GM19438 (cell line): ENCODE measurements at regions not wholly inside any gene's neighbourhood (a gene's known extent, or its start where the extent isn't known, plus 50 kb on each side); places are given as distances from the start of the nearest gene placed in this dataset.
"Not testable (repeated sequence)": the region's sequence is repeated elsewhere in the genome, so short reads cannot be mapped to it uniquely, and the experiment has no call there.

Experiments
- ATAC-seq: cut with Tn5 transposase; IDR thresholded peaks from one replicate; pipeline ENCODE4 v1.9.1; 2021; ENCODE audit warnings: low read depth; ENCODE audit not compliant: unreplicated experiment

DNA sequence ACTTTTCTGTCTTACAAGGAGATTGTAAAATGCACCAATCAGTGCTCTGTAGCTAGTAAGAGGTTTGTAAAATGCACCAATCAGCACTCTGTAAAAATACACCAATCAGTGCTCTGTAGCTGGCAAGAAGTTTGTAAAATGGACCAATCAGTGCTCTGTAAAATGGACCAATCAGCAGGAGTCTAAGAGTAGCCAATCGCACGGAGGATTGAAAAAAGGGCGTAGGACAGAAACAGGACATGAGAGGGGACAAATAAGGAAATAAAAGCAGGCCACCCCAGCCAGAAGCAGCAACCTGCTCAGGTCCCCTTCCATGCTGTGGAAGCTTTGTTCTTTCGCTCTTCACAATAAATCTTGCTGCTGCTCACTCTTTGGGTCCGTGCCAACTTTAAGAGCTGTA lies 199.1 kb upstream of the TRPC7 start:
- ATAC-seq, result not testable (repeated sequence)

DNA sequence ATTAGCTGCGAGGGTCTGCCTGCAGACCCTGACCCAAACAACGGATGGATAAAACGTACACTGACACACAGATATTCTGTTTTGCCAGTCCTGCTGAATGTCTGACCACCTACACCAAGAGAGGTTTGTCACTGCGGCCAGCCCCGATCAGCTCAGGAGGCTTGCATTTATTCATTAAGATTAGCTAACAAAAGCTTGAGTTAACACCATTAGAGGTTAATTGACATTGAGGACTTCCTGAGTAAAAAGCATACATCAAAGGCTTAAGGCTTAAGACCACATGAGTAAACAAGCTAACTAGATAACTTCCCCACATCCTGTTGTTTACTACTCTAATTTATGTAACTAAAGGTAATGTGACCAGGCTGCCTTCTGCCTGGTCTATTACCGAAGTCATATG lies 198.1 kb upstream of the TRPC7 start:
- no peak for ATAC-seq

DNA sequence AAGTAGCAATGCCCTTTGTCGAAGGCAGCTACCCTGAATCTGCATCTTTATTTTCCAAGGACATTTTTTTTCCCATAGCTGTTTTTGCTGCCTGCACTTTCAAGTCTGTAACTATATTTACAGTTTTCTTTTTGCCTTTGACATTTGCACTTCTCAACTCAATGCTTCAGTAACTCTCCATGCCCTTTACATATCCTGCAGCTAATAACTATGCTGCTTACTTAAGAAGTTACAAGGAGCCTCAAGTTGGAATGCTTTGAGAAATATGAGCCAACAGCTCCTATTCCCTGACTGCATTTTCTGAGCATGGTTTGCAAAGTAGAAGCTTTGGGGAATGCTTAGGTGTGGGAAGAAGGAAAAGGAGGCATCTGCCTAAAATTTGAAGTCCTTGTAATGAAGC lies 194.8 kb upstream of the TRPC7 start:
- no peak for ATAC-seq

DNA sequence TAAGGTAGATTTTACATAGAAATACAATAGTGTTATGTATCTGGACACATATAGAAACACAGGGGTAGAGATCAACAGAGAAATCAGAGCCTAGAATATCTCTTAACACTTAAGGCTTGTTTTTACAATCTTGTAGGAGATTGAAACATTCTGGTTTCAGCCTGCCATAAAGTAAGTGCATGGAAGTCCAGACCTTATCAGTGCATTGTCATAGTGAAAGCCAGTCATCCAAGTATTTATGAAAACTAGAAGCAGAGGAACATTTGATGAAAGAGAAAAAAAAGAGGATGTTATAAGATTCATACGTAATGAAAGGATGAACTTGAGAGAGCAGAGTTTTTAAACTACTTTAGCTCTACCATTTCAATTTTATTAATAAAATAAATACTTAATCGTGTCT lies 194.3 kb upstream of the TRPC7 start:
- ATAC-seq, result no peak

DNA sequence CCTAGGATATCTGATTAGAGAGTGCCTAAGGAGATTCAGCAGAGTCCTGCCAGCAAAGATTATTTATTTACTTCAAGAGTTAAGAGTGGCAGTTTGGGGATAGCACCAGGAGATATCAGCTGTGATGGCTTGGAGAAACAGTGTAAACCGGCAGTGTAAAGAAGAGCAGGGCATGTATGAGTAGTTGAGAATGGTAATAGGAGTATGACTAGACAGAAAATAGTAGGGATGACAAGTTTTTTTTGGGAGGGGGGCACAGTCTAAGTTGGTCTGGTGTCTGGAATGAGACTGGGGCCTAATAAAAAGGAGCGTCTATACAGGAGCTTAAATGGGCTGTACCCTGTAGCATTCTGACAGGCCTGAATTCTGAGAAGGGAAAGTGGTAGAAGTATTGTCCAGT lies 181.8 kb upstream of the TRPC7 start:
- not testable (repeated sequence) for ATAC-seq

DNA sequence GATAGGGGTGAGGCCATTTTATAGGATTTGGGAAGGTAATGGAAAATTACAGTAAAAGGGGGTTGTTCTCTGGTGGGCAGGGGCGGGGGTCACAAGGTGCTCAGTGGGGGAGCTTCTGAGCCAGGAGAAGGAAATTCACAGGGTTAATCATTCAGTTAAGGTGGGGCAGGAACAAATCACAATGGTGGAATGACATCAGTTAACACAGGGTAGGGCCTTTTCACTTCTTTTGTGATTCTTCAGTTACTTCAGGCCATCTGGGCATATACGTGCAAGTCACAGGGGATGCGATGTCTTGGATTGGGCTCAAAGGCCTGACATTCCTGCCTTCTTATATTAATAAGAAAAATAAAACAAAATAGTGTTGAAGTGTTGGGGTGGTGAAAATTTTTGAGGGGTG lies 181.1 kb upstream of the TRPC7 start:
- ATAC-seq, result not testable (repeated sequence)

DNA sequence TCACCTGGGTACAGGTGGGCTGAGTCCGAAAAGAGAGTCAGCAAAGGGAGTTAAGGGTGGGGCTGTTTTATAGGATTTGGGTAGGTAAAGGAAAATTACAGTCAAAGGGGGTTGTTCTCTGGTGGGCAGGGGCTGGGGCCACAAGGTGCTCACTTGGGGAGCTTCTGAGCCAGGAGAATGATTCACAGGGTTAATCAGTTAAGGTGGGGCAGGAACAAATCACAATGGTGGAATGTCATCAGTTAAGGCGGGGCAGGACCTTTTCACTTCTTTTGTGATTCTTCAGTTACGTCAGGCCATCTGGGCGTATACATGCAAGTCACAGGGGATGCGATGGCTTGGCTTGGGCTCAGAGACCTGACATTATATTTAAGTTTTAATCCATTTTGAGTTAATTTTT lies 179.7 kb upstream of the TRPC7 start:
- ATAC-seq, result not testable (repeated sequence)

DNA sequence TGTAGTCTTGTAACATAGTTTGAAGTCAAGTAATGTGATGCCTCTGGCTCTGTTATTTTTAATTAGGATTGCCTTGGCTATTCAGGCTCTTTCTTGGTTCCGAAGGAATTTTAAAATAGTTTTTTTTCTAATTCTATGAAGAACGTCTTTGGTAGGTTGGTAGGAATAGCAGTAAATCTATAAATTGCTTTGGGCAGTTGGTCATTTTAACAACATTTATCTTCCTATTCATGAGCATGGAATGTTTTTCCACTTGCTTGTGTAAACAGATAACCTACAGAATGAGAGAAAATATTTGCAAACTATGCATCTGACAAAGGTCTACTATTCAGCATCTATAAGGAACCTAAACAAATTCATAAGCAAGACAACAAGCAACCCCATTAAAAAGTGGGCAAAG lies 173.2 kb upstream of the TRPC7 start:
- no peak for ATAC-seq

DNA sequence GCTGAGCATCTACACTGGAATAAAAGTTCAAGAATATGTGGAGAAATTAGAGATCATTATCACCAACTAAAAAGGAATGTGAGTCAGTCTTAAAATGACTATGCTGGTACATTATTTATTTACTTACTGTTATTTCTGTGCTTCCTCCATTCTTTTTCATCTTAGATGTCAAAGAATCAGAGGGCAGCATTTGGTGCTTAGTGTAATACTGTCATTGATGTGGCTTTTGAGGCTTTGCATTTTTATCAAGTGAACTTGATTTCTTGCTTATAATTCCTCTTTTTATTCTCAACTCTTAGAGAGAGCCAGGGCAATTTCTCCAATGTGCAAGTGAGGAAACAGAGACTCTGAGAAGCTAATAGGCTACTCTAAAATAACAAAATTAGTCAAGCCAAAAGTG lies 163.7 kb upstream of the TRPC7 start:
- ATAC-seq, result no peak

DNA sequence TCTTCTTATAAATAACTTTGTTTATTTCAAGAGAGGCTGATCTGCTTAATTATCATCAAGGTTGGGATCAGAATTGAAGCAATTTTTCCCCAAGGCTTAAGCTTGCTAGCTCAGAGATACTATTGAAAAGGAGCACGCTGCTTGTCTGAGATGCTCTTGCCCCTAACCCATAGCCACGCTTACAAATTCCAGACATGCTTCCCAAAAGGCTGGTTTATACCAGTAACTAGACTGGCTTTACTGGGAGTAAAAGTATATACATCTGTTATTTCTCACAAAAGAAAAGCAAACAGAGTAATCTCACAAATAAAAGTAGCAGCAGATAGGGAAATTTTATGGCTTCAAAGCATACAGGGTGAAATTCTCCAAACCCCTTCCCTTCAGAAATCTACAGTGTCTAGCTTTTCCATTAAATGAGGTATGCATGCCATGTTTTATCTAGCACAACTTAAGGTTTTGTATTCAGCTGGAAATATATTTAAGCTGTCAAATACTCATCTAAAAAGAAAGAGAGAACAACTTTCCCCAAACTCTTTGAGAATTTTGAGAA lies 163.2 kb upstream of the TRPC7 start:
- no peak for ATAC-seq

DNA sequence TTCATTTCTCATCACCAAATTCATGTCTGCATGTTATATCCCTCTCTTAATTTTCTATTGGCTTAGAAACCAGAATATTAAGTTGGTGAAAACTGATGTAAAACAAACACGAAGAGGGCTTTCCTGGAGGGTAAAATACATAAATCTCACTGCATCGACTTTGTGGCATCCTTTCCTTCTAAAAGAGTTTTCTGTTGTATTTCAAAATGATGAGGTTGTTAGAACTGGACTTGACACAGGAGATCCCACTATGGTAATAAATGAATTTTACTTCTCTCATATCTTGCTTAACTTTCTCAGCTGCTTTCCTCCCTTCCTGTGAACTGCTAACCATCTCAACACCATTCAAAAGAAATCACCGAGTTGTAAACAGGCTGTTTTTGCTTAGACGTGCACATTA lies 162.0 kb upstream of the TRPC7 start:
- no peak for ATAC-seq

DNA sequence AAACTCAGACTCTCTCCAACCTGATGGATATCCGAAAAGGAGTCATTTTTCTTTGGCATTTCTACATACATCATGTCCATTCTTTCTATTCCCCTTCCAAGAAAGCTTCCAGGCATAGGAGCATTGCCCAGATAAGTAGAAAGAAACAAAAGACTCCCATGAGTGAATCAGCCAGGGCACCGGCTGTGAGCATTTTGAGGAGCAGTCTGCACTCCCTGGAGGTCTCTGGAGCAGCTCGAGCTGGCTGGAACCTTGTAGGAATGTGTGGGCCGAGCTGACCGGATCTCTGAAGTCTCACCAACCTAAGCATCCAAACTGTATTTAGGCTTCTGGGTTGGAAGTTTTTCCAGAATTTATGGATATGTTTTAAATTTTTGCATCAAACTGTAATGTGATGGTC lies 161.4 kb upstream of the TRPC7 start:
- ATAC-seq, result no peak

DNA sequence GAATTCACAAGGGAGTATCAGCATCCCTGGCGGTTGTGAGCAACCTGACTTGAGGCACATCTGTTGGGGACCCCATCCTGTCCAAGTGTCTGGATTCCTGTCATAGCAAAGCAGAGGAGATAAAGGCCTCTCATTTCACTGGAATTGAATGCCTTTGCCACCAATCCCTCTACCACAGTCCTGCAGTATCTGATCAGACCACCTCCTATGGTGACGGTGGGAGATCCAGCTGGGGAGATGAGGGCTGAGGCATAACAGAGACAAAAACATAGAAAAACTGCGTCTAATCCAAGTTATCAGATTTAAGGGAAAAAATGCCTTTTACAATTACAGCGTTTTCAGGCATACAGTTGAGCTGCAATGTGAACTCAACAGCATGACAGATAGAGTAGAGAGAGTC lies 160.7 kb upstream of the TRPC7 start:
- no peak for ATAC-seq

DNA sequence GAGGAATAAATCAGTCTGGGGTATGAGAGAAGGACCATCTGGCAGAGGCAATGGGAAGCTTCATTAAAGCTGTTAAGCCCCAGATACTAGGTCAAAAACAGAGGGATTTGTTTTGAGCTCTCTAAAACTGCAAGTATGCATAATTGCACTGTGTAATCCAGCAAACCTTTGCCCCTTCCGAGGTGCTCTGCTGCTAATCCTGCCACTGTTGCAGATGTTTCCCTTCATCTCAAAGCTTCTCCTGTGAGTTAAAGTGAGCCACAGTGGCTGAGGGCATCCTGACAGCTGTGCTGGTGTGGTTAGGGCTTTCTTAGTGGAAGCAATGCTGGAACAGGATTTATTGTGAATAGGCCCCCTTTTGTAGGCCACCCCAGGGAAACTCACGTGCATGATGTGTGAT lies 160.3 kb upstream of the TRPC7 start:
- no peak for ATAC-seq

DNA sequence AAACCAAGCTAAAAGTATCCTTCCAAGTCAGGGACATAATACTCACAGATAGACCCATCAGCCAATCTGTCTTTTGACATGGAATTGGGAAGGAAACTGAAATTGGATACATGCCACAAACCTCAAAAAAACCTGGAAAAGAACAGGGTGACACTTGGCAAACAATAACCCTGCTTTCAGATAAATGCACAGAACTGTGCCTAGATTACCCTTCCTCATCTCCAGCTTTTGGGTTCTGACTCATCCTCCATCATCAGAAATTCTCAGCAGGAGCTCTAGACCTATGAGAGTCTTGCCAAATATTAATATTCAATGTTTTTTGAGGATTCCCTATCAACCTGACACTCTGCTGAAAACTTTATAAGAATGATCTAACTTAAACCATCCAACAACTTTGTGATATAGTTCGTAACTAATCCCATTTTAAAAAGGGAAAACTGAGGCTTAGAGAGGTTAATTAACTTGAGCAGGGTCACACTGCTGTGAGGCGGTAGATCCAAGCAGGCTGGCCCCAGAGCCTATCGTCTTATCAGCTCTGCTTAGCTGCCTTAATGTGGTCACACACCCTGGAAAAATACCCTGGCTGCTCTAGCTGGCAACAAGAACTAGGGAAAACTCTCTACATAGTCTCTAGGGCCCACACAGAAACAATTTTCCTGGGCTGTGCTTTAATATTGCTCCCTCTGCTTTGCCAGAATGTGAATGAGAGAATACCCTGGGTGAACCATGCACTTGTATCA lies 157.0 kb upstream of the TRPC7 start:
- ATAC-seq, result no peak

DNA sequence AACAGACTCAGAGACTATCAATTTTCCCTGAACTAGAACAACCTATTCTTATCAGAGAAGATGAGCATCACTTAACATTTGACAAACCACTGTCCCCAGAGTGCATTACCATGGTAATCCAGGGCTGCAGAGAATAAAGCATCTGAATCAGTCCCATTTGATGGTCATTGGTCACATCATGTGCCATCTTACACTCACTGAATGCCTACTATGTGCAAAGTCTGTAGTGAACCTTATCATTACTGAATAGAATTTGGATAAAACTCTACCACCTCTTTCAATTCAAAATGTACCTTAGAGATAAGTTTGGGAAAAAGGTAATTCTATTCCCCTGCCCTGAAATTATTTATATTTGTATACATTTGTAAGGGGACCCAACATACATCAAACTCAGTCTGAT lies 156.4 kb upstream of the TRPC7 start:
- ATAC-seq, result no peak

DNA sequence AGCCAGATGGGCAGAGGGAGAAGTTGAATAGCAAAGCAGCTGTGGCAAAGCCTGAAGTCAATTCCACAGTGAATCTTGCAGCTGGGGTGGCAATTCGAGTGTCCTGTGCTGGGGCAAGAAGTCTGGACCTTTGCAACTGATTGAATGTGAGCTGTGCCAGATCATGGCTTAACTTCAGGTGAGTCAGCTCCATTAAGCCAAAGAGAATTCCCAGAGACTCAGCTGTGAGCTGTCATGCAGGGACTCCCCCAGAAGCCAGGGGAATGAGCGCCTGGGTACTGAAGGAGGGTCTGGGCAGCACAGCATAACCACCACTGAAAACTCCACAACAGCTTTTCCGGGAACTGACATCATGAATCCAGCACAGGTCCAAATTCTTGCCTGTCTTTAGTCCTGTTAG lies 153.5 kb upstream of the TRPC7 start:
- no peak for ATAC-seq

DNA sequence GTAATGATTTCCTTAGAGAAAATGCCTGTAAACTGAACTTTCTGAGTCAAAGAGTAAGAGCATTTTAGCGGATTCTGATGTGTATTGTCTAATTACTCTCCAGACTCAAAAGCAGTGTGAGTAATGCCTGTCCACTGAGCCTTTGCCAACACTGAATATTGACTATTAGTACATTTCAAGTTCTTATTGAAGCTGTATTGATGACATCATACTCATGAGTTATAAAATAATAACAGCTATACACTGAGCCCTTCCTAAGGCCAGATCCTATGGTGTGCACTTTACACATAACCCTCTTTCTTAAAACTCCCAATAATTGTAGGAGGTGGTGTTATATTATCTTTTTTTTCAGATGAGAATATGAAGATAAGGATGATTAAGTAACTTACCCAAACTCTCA lies 152.8 kb upstream of the TRPC7 start:
- no peak for ATAC-seq

DNA sequence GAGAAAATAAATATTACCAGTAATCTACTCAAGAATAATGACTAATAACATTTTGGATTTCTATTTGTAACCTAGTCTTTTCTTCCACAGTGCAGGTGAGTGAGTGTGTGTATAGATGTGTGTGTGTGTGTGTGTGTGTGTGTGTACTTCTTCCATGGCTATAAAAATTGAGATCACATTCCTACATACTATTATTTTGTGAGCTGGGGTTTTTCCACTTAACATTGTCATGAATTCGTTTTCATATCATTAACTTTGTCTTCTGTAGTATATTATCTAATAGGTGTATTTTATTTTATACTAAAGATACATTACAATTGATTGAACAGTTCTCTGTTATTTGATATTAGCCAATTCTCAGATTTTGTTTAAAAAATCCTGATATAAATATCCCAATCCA lies 152.4 kb upstream of the TRPC7 start:
- ATAC-seq, result no peak

DNA sequence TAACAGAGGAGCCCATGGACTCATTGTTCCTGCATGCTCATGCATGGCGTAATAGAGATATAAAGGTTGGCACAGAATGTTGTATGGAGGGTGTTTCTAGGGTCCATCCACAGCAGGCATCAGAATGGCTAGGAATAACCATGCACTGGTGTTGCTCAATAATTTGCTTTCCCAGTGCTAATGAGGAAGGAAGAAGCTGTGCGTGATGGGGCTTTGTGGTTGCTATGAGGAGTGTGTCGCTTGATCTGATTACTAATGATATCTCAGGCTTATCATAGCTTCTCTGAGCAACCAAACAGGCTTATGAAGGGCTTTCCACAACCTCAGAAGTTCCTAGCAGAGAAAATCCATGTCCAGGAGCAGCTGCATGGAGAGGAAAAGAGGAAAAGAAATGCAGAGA lies 151.3 kb upstream of the TRPC7 start:
- ATAC-seq, result no peak

DNA sequence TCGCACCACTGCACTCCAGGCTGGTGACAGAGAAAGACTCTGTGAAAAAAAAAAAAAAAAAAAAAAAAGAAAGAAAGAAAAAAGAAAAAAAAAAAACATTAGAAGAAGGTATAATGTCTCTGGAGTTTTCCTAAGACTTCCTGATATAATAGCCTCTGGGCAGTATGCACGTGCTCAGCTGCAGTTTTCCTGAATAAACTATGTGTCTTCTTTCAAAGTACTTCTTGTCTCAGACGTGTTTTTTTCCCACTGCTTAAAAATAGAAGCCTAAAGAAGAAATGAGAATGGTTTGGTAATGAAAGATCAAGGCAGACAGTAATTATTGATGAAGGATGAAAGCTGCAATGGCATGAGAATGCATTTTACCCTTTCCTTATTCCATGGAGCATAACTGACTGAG lies 148.1 kb upstream of the TRPC7 start:
- ATAC-seq, result no peak

DNA sequence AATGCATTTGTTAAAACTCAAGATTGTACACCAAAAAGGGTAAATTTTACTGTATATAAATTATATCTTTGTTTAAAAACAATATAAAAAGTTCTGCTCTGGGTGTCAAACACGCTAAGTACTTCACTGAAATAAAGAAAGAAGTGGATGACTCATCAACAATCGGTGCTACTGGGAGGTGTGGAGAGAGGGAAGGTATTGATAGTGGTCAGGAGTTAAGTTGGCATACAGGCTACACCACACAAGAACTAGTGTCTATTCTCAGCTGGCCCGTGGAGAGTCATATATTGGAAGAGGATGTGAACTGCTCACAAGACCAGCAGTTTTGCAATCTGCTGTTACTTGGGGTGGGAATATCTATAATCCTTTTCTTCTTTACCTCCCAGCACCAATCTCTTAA lies 145.7 kb upstream of the TRPC7 start:
- ATAC-seq, result no peak

DNA sequence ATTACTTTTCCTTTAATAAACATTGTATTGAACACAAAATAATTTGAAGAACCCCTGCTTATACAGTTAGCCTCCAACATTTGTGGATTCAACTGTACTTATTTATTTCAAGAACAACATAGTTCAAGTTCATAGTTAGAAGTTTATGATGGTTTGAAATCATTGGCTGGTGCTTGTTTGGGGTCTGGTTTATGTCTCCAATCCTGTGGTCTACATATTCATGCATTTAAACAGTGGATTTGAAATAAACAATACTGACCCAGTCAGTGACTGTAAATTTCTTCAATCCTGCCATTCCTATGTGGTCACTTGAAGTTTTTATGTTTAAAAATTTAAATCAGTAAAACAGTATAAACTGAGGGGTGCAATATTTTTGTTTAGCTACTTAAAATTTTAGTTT lies 145.1 kb upstream of the TRPC7 start:
- ATAC-seq, result no peak
